ENCODE measurements at regions not wholly inside any gene's neighbourhood (a gene's known extent, or its start where the extent isn't known, plus 50 kb on each side); places are given as distances from the start of the nearest gene placed in this dataset.
A peak's percentile ranks its signal among the peaks of the same experiment; 100 is the strongest.

DNA sequence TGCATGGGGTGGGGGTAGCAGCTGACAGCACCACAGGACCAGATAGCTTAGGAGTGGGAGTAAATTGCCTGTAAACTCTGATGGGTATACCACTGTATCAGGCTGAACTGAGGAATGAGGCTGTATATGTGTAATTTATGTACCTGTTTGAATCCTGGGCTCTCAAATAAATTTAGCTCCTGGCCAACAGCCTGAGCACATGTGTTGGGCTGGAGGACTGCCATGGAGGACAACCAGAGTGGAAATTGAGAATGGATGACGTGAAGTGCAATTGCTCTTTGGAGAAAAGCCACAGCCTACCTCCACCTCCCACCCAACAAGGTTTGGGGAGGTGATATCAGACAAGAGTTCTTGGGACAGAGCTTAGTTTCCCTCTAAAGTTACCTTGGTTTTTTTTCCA is 328.6 kb upstream of the PROK2 start:
- DNase-seq (ENCODE audit: low spot score): no peak

DNA sequence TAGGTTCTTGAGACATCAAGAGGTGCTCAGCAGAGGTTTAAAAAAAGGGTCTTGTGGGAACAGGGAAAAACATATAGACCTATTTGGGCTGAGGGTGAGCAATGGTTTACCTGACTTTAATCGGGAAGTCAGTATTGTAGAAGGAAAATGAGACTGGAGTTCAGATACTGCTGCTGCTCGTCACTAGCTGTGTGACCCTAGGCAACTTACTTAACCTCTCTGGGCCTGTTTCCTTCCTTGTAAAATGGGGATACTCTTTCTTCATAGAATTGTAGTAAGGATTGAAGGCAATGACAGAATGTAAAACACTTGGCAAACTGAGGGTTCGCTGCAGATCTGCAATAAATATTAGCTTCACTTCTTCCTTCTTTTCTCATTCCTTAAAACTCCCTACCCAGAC is 327.5 kb upstream of the PROK2 start:
- no peak for DNase-seq (ENCODE audit: low spot score)

DNA sequence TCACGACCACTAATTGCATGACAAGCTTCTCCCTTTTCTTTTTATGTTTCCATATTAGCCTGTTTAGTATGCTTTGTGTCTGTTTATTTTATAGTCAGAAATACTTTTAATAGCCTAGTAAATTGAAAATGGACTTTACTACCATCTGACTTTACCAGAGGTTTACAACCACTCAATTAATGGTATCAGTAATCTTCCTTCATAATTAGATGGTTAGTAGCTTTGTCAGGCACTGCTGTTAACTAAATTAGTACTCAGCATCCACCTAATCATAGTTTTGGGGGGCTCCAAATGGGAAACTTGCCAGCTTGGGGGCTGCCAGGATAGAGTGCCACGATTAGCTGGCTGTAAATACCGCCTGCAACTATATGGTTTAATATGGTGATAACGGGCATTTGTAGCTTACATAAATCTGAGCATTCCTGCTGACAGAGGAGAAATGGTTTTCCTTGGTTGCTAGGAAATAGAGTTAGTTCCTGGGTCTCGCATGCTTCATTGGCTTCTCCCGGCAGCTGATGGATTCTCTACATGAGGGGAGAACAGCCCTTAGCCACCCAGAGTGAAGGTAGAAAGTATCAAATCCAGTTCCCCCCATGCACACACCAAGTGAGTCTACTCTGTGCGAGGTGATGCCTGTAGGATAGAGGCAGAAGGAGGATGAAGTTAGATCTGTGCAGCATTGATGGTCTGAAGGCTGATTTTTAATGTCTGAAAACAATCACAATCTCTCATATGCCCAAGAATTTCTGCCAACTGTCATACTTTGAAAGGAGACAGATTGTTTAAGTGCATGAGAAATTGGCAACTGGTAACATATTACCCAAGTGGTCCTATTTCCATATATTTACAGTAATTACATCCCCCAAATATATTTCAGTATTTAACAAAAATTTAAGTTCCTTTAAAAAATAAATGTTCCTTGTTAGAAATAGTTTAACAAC is 326.6 kb upstream of the PROK2 start:
- DNase-seq (ENCODE audit: low spot score): no peak

DNA sequence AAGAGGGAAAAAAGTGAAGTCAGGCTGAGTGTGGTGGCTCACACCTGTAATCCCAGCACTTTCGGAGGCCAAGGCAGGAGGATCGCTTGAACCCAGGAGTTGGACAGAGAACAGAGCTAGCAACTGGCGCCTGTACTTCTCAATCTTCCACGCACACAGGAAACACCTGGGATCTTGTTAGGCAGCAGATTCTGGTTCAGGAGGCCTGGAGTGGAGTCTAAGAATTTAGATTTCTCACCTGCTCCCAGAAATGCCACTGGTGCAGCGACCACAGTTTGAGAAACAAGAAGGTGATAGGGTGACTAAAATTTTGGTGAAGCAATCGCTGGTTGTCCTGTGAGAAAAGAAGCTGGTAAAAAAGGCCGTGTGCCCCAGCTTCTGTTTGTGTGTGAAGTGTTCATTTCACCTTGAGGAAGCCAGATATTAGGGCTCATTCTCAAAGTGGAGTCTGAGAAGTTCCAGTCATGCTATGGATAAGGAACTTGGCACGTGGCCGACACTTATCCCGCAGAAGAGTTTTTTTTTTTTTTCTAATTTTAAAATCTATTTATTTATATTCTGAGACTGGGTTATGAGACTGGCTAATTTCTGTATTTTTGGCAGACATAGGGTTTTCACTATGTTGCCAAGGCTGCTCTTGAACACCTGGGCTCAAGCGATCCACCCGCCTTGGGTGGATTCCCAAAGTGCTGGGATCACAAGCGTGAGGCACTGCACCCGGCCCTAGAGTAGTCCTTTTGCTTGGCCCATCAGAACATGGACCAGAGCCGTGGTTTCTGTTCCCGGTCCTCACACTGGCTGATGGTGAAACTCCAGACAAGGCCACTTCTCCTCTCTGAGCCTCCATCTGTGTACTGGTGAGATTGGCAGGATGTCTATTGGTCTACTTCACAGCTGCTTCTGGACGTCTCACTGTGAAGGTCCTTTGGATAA is 324.6 kb upstream of the PROK2 start:
- DNase-seq (ENCODE audit: low spot score): no peak

DNA sequence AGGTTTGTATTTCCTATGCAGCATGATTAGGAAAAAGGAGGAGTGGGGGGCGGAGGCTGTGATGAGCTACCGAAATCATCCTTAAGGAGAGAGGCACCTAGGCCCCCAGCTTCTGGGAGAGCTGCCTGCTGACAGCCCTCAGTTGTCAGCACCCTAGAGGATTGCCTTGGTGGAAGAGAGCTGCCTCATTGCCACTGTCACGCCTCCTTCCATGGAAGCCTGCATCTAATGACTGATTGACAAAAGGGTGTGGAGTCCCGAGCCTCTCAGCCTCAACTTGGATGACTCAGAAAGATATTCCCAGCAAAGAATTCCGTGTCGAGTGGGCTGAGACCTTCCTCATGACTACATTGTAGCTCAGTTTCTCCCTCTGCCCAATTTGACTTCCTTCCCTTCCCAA is 320.4 kb upstream of the PROK2 start:
- DNase-seq (ENCODE audit: low spot score): no peak

DNA sequence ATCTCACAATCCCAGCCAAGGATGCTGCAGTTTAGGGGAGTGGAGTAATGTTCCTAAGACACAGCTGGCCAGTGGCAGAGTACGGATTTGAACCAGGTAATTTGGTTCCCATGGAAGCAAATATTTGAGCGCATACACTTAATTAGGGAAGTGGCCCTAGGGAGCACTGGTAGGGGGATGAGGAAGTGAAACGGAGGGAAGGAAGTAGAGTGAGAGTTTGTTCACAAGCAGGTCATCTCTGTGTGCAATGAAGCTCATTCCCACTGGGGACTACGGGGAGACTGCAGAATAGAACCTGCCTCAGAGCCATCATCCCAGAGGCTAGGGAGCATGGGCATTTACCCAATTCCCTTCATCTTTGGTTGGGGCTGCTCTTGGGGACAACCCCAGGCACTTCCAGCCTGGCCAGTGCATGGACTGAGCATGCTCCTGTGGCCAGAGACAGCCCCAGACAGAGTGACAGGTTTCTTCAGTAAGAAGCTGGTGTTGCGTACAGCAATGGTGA is 317.2 kb upstream of the PROK2 start:
- no peak for DNase-seq (ENCODE audit: low spot score)

DNA sequence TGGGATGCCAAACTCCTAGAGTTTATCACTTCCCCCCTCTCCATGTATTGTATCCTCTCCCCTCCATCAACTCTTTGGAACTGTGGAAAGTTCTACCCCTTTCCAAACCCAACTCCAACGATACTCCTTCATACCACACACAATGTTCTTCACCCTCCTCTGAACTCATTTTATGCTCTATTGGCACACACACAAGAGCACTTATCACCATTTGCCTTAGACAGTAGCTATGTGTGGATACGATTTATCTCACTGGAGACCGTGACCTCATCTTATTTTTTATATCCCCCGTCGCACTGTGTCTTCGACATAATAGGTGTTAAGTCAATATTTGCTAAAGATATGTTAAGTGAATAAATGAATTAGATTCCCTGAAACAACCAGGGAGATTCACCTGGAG is 316.5 kb upstream of the PROK2 start:
- DNase-seq (ENCODE audit: low spot score): no peak

DNA sequence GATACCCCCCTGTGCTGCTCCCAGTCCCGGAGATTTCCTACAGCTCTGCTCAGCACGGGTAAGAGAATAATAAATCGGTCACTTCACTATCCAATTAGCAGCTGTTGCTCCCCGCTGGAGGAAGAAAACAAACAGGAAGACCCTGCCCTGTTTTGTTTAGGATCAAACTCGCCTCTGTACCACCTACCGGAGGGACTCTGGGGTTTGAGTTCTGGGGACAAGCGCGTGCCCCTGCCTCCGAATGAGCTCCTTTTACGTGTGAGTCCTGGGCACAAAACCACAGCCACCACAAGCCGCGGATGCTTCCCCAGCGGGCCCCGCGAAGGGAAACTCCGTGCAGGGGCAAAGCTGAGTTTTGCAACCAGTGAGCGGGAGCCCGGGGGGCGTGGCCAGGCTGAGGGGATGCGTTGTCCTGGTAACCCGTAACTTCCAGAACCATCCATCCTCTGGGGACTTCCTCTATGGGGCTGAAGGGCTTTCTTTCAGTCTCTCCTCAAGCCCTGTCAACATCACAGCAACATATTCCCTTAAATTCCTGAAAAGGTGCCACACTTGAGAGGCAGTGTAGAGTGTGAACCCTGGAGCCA is 315.7 kb upstream of the PROK2 start:
- DNase-seq (ENCODE audit: low spot score): peak; percentile 8

DNA sequence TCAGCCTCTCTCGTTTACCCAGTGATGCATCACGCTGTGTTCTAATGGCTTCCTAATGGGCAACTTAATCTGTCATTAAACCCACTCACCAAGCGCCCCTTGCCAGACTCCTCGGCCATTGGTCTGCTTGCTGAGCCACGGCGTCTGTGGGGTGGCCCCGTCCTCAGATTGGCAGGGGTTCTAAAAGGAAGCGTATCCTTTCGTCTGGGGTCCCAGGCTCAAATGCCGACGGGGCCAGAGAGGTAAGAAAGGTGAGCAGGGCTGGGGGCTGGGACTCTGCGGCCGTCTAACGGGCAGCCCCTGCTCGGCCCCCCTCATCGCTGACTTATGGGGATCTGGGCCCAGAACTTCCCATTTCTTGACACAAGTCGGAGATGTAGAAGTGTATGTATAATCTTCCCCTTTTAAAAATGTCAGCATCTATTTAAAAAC is 315.1 kb upstream of the PROK2 start:
- no peak for DNase-seq (ENCODE audit: low spot score)

DNA sequence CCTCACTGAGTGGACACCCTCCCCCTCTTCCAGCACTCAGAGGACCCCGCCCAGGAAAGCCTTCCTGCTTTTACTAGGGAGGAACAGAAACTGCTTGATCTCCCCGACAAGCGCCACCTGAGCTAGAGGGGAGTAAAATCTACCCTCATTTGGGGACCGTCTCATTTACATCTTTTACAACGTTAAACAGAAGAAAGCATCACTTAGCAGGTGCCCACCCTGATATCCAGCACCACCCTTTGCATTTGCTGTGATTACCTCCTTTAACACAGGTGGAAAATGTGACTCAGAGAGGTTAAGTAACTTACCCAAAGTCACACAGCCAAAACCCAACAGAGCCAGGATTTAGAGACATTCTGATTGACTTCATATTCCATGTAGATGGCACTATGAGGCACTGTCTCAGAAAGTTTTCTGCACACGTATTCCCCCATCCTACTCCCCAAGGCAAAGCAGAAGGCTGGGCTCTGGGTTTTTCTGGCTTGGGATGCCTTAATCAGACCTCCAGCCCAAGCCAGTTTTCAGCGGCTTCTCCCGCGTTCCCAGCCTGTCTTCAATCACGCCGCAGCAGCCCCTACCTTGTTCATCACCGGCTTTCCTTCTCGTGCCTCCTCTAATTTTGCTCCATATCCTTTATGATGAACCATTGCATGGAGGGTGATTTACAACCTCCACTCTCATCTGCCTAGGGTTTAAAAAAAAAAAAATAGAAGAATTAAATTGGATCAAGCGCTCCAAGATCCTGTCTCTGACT is 314.6 kb upstream of the PROK2 start:
- no peak for DNase-seq (ENCODE audit: low spot score)

DNA sequence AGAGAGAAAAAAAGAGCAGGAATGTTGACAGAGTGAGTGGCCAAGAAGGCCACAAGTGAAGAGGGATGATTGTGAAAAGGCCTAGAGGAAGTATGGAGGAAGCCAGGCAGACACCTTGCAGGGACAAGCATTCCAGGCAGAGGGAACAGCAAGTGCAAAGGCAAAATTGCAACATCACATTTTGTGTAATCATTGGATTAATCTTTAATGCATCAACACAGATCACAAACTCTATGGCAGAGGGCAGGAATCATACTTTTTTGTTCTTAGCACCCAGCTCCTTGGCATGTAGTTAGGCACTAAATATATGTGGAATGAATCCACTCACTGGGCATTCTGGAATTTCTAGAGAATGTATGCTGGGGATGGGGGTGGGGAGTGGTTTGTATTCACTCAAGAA is 312.1 kb upstream of the PROK2 start:
- no peak for DNase-seq (ENCODE audit: low spot score)

DNA sequence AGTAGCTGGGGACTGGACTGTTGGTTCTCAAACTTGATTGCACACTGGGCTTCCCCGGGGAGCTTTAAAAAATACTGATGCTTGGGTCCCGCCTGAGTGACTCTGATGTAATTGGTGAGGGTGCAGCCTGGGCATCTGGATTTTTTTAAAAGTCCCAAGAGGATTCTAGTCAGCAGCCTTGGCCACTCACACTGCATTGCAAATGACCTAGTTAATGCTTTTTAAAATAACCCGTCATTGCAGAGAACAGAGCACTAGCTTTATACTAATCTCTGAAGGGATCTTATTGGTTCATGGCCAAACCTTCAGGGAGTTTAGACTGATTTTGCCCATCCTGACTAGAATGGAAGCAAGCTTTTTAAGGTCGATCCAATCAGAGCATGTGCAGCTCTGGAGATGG is 310.6 kb upstream of the PROK2 start:
- no peak for DNase-seq (ENCODE audit: low spot score)

DNA sequence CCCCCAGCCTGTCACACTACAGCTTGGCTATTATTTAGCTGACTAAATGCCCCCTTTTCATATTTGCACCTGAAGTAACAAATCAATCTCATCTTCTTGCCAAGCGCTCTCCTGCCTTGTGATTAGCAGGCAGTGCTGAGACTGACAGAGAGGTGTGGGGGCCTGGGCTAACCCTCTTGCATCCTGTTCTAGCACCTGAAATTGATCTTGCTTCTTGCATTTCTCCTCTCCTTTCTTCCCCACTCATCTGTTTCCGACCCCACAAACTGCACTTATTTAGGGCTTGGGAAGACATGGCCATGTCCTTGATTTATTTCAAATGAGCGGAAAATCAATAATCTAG is 309.0 kb upstream of the PROK2 start:
- DNase-seq (ENCODE audit: low spot score): no peak

DNA sequence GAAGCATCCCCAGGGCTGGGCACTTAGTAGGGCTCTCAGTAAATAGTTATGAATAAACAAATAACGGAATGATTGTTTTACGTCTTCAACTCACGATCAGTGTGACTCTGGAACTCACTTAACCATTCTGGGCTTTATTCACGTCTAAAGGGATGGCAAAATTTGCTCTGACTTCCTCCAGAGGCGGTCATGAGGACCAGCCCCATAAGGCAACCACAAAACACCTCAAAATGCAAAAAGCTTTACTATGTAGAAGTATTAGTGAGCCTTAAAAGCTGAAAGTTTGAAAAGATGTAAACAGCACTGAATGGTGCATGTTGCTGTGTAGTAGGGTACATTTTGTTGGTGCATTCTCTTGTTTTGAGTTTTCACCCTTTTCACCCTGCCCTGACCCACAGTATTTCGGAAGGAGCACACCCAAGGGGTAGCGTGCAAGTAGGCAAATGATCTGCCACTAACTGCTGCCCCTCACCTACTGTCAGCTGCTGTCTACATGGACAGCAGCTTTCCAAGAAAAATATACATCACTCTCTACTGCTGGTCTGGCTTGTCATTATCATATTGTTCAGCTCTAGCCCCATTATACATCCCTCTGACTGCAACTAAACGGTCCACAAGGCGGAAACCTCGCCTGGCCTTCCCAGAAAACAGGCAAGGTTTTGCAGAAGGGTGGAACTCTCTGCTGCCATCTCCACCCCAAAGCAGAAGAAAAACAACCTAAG is 308.5 kb upstream of the PROK2 start:
- DNase-seq (ENCODE audit: low spot score): no peak

DNA sequence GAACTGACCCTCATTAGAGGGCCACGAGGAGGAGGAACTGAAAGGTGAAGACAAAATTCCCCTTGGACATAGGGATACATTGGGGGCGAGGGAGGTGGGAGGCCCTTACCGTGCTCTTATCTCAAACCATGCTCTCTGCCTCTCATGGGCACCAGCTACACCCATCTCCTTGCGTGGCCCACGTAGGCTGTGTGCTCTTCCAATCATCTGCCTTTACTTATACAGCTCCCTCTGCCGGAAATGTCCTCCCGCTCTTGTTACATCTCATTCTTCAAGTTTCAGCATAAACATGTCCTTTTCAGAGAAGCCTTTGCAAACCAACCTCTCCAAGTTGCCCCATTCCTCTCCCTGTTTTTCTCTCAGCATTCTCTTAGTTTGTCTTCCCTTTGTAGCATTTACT is 307.8 kb upstream of the PROK2 start:
- no peak for DNase-seq (ENCODE audit: low spot score)

DNA sequence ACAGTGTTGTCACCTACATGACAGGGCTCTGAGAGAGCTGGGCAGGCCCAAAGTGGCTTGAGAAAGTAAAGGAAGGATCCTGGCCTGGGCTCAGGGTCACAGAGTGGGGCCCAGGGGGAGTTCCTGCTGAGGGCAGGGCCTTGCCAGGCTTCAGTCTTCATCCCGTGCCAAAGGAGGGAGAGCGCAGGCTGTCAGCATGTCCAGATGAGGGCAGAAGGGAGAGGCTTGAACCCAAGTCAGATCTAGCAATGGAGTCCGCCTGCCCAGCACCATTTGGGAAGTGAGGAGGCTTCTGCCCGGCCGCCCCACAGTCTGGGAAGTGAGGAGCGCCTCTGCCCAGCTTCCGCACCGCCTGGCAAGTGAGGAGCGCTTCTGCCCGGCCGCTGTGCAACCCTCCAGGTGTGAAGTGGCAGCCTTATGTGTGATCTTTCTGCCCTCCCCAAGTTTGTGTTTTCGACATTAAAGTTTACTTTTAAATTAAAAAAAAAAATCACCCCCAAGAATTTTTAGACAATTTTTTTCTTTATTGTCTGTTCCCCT is 303.6 kb upstream of the PROK2 start:
- DNase-seq (ENCODE audit: low spot score): no peak

DNA sequence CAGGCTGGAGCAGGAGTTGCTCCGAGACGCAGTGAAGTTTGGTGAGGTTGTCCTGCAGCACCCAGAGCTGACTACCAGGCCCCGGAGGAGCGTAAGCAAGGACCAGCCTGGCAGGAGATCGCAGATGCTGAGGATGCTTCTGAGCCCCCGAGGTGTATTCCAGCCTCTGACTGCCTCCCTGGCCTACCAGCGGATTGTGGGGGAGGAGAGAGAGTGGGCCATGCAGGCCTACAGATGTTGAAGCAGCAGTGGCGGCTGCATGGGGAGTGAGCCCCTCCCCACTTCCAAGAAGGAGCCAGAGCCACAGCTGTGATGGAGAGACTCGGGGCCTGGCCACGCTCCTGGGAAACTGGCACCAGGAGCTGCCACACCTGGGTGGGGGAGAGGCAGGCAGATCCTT is 302.5 kb upstream of the PROK2 start:
- DNase-seq (ENCODE audit: low spot score): no peak

DNA sequence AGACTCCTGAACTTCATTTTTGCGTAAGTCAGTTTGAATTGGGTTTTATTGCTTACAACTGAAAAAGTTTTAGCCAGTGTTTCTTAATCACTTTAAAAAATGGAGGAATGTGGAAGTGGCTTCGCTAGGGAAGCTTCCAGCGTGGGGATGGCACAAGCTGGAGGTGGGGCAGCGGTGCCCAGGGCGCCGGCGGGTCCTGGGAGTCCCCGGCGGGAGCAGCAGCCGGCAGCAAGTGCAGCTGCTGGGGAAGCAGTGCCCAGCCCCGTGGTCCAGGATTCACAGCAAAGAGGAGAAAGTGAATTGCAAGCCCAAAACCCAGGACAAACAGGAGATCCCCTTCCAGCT is 301.8 kb upstream of the PROK2 start:
- DNase-seq (ENCODE audit: low spot score): no peak

DNA sequence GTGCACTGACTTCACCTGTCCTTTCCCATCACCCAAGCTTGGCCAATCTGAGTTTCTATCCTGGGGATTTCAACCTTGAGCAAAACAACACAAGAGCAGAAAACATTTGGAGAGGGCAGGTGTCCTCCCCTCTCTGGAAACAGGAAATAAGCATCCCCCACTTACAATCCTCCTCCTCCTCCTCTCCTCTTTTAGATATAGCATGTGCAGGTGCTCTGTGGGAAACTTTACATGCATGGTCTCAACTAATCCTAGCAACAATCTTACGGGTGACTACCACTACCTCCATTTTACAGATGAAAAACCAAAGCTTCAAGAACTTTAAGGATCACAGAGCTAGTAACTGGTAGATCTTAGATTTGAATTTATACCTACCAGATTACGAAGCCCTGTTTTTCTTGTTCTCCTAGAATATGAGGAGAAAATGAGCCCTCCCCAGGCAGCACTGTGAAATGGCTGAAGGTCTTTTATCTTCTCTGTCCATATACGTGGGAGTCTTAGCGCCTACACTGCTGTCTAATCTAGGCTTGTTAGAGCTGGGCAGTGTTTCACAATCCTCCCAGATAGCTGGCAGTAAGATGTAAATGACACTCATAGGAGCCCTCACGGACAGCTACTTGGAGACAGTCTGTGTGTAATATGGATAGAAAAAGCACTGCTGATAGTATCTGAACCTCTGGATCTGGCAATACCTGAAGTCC is 301.2 kb upstream of the PROK2 start:
- DNase-seq (ENCODE audit: low spot score): no peak

DNA sequence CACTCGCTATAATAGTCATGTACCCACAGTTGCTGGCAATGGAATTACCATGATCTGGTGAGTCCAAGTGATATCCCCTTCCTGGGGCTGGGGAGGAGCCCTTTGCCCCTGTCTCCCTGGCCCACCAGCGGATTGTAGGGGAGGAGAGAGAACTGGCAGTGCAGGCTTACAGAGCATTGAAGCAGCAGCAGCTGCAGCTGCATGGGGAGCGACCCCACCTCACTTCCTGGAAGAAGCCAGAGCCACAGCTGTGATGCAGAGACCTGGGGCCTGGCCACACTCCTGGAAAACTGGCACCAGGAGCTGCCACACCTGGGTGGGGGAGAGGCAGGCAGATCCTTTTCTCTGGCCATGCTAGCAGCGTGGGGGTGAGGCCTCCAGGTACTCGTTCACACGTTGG is 300.1 kb upstream of the PROK2 start:
- DNase-seq (ENCODE audit: low spot score): no peak

Data from cerebellar cortex (tissue), 1 donor.